HEK293 (cell line): ENCODE measurements at regions not wholly inside any gene's neighbourhood (a gene's known extent, or its start where the extent isn't known, plus 50 kb on each side); places are given as distances from the start of the nearest gene placed in this dataset.

Experiments used
- CTCF ChIA-PET: fragments of 350-600 bp; formaldehyde crosslinking; extraction: SDS; loops from one replicate; lab custom pipeline; 2021; ENCODE audit warnings: antibody characterized with exemption; lab: Yijun Ruan, JAX
- POLR2A ChIA-PET: fragments of 300-600 bp; formaldehyde crosslinking; extraction: SDS; loops from one replicate; lab custom pipeline; 2020; ENCODE audit warnings: antibody characterized with exemption, inconsistent platforms; lab: Yijun Ruan, JAX
- H3K27ac ChIP-seq: fragments of 200-500 bp; sonication (Bioruptor generic); 2 replicates; pipeline ENCODE4 v1.5.1; 2014; ENCODE audit warnings: low read depth, low read length, control low read depth, inconsistent platforms; ENCODE audit errors: extremely low read depth
- H3K36me3 ChIP-seq, 2 experiments: fragments of 200-500 bp in 1 of 2; sonication (Bioruptor generic) in 1 of 2; 1 replicate in 1 of 2; 2 replicates in 1 of 2; pipeline ENCODE4 v1.5.1; 2014 to 2017; ENCODE audit warnings: inconsistent platforms in 2 of 2, low read length in 2 of 2; ENCODE audit not compliant: control insufficient read depth in 2 of 2, insufficient read depth in 1 of 2
- H3K4me1 ChIP-seq: fragments of 200-500 bp; sonication (Bioruptor generic); 2 replicates; pipeline ENCODE4 v1.5.1; 2014; ENCODE audit warnings: mild to moderate bottlenecking, low read length, inconsistent platforms; ENCODE audit not compliant: control insufficient read depth, insufficient read depth
- H3K4me3 ChIP-seq: 2 replicates; pipeline ENCODE4 v1.5.1; 2011; ENCODE audit warnings: low read depth, mild to moderate bottlenecking, control low read depth, low read length, moderate library complexity
- H3K9me3 ChIP-seq: fragments of 200-500 bp; sonication (Bioruptor generic); 2 replicates; pipeline ENCODE4 v1.5.1; 2014; ENCODE audit warnings: low read depth, low read length, inconsistent platforms; ENCODE audit not compliant: control insufficient read depth, insufficient read depth
- GFI1B ChIP-seq: fragments of 450-650 bp; formaldehyde crosslinking; IDR thresholded peaks from 2 replicates; pipeline ENCODE4 v1.5.1; 2016; ENCODE audit warnings: missing biosample characterization, missing genetic modification characterization
- GLI4 ChIP-seq: fragments of 450-650 bp; formaldehyde crosslinking; IDR thresholded peaks from 2 replicates; pipeline ENCODE4 v1.5.1; 2016; ENCODE audit warnings: missing biosample characterization, missing genetic modification characterization
- IKZF3 ChIP-seq: fragments of 450-650 bp; IDR thresholded peaks from 2 replicates; pipeline ENCODE4 v1.5.0; 2018; ENCODE audit warnings: missing biosample characterization, mild to moderate bottlenecking, missing genetic modification characterization, moderate library complexity
- SCRT1 ChIP-seq: fragments of 450-650 bp; formaldehyde crosslinking; IDR thresholded peaks from 2 replicates; pipeline ENCODE4 v1.5.1; 2016; ENCODE audit warnings: missing biosample characterization, missing genetic modification characterization, borderline replicate concordance
- ZBTB8A ChIP-seq: fragments of 450-650 bp; formaldehyde crosslinking; IDR thresholded peaks from 2 replicates; pipeline ENCODE4 v1.5.1; 2016; ENCODE audit warnings: missing biosample characterization, missing genetic modification characterization
- ZFP3 ChIP-seq: fragments of 450-650 bp; formaldehyde crosslinking; IDR thresholded peaks from 2 replicates; pipeline ENCODE4 v1.5.1; 2016; ENCODE audit warnings: low read depth, missing biosample characterization, missing genetic modification characterization
- ZFP69B ChIP-seq: fragments of 450-650 bp; formaldehyde crosslinking; IDR thresholded peaks from 2 replicates; pipeline ENCODE4 v1.5.1; 2016; ENCODE audit warnings: missing biosample characterization, missing genetic modification characterization
- ZIC2 ChIP-seq: fragments of 450-650 bp; formaldehyde crosslinking; IDR thresholded peaks from 2 replicates; pipeline ENCODE4 v1.5.1; 2016; ENCODE audit warnings: missing biosample characterization, missing genetic modification characterization
- ZNF133 ChIP-seq: fragments of 450-650 bp; formaldehyde crosslinking; IDR thresholded peaks from 2 replicates; pipeline ENCODE4 v1.5.1; 2016; ENCODE audit warnings: missing biosample characterization, missing genetic modification characterization
- ZNF157 ChIP-seq: fragments of 450-650 bp; formaldehyde crosslinking; IDR thresholded peaks from 2 replicates; pipeline ENCODE4 v1.5.1; 2016; ENCODE audit warnings: missing biosample characterization, missing genetic modification characterization
- ZNF175 ChIP-seq: fragments of 450-650 bp; formaldehyde crosslinking; IDR thresholded peaks from 2 replicates; pipeline ENCODE4 v1.5.1; 2016; ENCODE audit warnings: missing biosample characterization, missing genetic modification characterization
- ZNF335 ChIP-seq: fragments of 450-650 bp; formaldehyde crosslinking; conservative IDR thresholded peaks from 2 replicates; pipeline ENCODE4 v1.5.1; 2016; ENCODE audit warnings: missing biosample characterization, missing genetic modification characterization
- ZNF426 ChIP-seq: fragments of 450-650 bp; formaldehyde crosslinking; IDR thresholded peaks from 2 replicates; pipeline ENCODE4 v1.5.1; 2017; ENCODE audit warnings: missing biosample characterization, missing genetic modification characterization, mild to moderate bottlenecking, inconsistent platforms, moderate library complexity
- ZNF48 ChIP-seq: fragments of 450-650 bp; formaldehyde crosslinking; IDR thresholded peaks from 2 replicates; pipeline ENCODE4 v1.5.1; 2016; ENCODE audit warnings: missing biosample characterization, missing genetic modification characterization
- ZNF530 ChIP-seq: fragments of 450-650 bp; formaldehyde crosslinking; IDR thresholded peaks from 2 replicates; pipeline ENCODE4 v1.5.1; 2016; ENCODE audit warnings: low read depth, missing biosample characterization, missing genetic modification characterization
- ZNF555 ChIP-seq: fragments of 450-650 bp; formaldehyde crosslinking; conservative IDR thresholded peaks from 2 replicates; pipeline ENCODE4 v1.5.1; 2017; ENCODE audit warnings: missing biosample characterization, mild to moderate bottlenecking, missing genetic modification characterization, inconsistent platforms
- ZNF571 ChIP-seq: fragments of 450-650 bp; formaldehyde crosslinking; IDR thresholded peaks from 2 replicates; pipeline ENCODE4 v1.5.0; 2017; ENCODE audit warnings: missing biosample characterization, missing genetic modification characterization
- ZNF664 ChIP-seq: fragments of 450-650 bp; formaldehyde crosslinking; IDR thresholded peaks from 2 replicates; pipeline ENCODE4 v1.5.1; 2016; ENCODE audit warnings: missing biosample characterization, missing genetic modification characterization
- ZNF747 ChIP-seq: fragments of 450-650 bp; formaldehyde crosslinking; IDR thresholded peaks from 2 replicates; pipeline ENCODE4 v1.5.1; 2016; ENCODE audit warnings: missing biosample characterization, missing genetic modification characterization
- ZNF768 ChIP-seq: fragments of 450-650 bp; formaldehyde crosslinking; IDR thresholded peaks from 2 replicates; pipeline ENCODE4 v1.5.1; 2018; ENCODE audit warnings: missing biosample characterization, mild to moderate bottlenecking, missing genetic modification characterization
- ZNF785 ChIP-seq: fragments of 450-650 bp; formaldehyde crosslinking; IDR thresholded peaks from 2 replicates; pipeline ENCODE4 v1.5.1; 2016; ENCODE audit warnings: missing biosample characterization, missing genetic modification characterization
- ZNF791 ChIP-seq: fragments of 450-650 bp; formaldehyde crosslinking; IDR thresholded peaks from 2 replicates; pipeline ENCODE4 v1.5.1; 2016; ENCODE audit warnings: missing biosample characterization, missing genetic modification characterization
- TF ChIP-seq, protein P1 (sequence below): fragments of 450-650 bp; formaldehyde crosslinking; IDR thresholded peaks from 2 replicates; pipeline ENCODE4 v1.5.1; 2016; ENCODE audit warnings: missing biosample characterization, missing genetic modification characterization

GRCh38 chr1:213921712-213922111, 66.1 kb upstream of the PROX1 start:
- POLR2A ChIA-PET, result no interaction called here

DNA sequence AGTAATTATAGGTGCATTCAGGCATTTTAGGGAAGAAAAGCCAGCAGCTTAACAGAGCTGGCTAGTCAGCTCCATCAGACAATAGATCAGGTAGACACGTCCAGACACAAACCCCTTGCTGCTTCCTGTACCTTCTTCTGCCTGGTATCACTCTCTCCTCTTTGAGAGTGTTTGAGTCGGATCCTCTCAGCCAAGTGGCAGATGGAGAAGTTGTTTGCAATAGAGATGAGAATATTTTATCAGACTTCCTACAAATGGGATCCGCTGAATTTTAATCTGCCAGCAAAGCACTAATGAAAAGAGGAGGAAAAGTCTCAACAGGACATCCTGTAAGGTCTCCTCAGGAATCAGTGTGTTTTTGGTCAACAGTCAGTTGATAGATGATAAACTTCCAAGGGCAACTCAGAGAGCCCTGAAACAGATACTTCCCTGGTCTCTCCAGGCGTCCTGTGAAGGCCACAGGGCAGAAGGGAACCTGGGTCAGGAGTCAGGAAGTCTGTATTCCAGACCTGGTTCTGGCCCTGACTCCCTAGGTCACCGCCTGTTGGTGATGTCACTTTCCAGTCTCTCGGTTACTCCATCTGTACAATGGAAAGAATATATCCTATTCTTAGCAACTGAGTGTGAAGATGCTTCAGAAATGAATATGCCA, 62.1 kb upstream of the PROX1 start:
- H3K36me3 ChIP-seq, result no peaks in the 10 kb centered on the region
- ChIA-PET POLR2A (no interaction called here), CTCF (no interaction called here)
- H3K4me1 ChIP-seq, result no peaks in the 10 kb centered on the region
- TF ChIP-seq GLI4 (tag by site-specific recombination), result no peak
- no peak for TF ChIP-seq ZNF48 (tag by site-specific recombination)
- TF ChIP-seq ZNF791 (tag by site-specific recombination), result no peak
- TF ChIP-seq ZNF747 (tag by site-specific recombination), result no peak
- no peak for TF ChIP-seq ZNF664 (tag by site-specific recombination)
- TF ChIP-seq IKZF3 (tag by site-specific recombination), result no peak
- no peak for TF ChIP-seq ZFP3 (tag by site-specific recombination)
- TF ChIP-seq, all 188 proteins: peak for 0
- Histone ChIP-seq H3K9me3 (no peaks in the 10 kb centered on the region), H3K4me3 (no peak overlapping the region), H3K27ac (no peak overlapping the region)

More at GRCh38 chr1:213921712-213922111, 66.1 kb upstream of the PROX1 start:
- CTCF ChIA-PET, result no interaction called here
- Histone ChIP-seq H3K9me3 (no peaks in the 10 kb centered on the region), H3K4me3 (no peak overlapping the region), H3K36me3 (no peaks in the 10 kb centered on the region), H3K4me1 (no peaks in the 10 kb centered on the region), H3K27ac (no peak overlapping the region)
- TF ChIP-seq ZNF555 (tag by site-specific recombination), result no peak
- no peak for TF ChIP-seq ZNF768 (tag by site-specific recombination)
- TF ChIP-seq ZNF335 (tag by site-specific recombination), result no peak
- no peak for TF ChIP-seq ZNF530 (tag by site-specific recombination)
- TF ChIP-seq GFI1B (tag by site-specific recombination), result no peak

GRCh38 chr1:213927846-213928245, 59.9 kb upstream of the PROX1 start:
- Histone ChIP-seq H3K27ac (no peak overlapping the region), H3K4me3 (no peak overlapping the region), H3K4me1 (no peaks in the 10 kb centered on the region), H3K36me3 (no peaks in the 10 kb centered on the region), H3K9me3 (no peaks in the 10 kb centered on the region)
- ChIA-PET CTCF (no interaction called here), POLR2A (no interaction called here)
- TF ChIP-seq ZNF133 (peak; percentile 52; the same call in 1 of the 2 replicates), ZNF157 (tag by site-specific recombination) (no peak)

GRCh38 chr1:213929398-213929797, 58.4 kb upstream of the PROX1 start:
- TF ChIP-seq ZNF571 (tag by site-specific recombination) (no peak), ZFP69B (no peak), SCRT1 (tag by site-specific recombination) (no peak), ZNF426 (tag by site-specific recombination) (no peak), ZNF785 (tag by site-specific recombination) (no peak), ZBTB8A (tag by site-specific recombination) (no peak), ZIC2 (tag by site-specific recombination) (no peak), ZNF175 (tag by site-specific recombination) (no peak)
- TF ChIP-seq, protein P1, sequence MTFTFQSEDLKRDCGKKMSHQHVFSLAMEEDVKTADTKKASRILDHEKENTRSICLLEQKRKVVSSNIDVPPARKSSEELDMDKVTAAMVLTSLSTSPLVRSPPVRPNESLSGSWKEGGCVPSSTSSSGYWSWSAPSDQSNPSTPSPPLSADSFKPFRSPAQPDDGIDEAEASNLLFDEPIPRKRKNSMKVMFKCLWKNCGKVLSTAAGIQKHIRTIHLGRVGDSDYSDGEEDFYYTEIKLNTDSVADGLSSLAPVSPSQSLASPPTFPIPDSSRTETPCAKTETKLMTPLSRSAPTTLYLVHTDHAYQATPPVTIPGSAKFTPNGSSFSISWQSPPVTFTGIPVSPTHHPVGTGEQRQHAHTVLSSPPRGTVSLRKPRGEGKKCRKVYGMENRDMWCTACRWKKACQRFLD (tag by site-specific recombination), result no peak
- TF ChIP-seq, all 188 proteins: peak for 0
- Histone ChIP-seq H3K9me3 (no peaks in the 10 kb centered on the region), H3K4me3 (no peak overlapping the region), H3K4me1 (no peaks in the 10 kb centered on the region), H3K27ac (no peak overlapping the region), H3K36me3 (no peaks in the 10 kb centered on the region)
- ChIA-PET POLR2A (no interaction called here), CTCF (no interaction called here)
